Smooth muscle cell (in vitro differentiated cells): ENCODE measurements at regions not wholly inside any gene's neighbourhood (a gene's known extent, or its start where the extent isn't known, plus 50 kb on each side); places are given as distances from the start of the nearest gene placed in this dataset.

ENCODE experiments used
- DNase-seq: peaks from one replicate; lab custom pipeline; 2025; ENCODE audit not compliant: unreplicated experiment; lab: John Stamatoyannopoulos, UW
- H2AFZ ChIP-seq: fragments of 200-600 bp; sonication (generic); 2 replicates; pipeline ENCODE4 v1.6.0; 2016; ENCODE audit warnings: antibody characterized with exemption, low read depth, mild to moderate bottlenecking
- H3F3A ChIP-seq: fragments of 200-600 bp; sonication (generic); 2 replicates; pipeline ENCODE4 v1.6.0; 2017; ENCODE audit warnings: antibody characterized with exemption, low read depth
- H3K27ac ChIP-seq: fragments of 200-600 bp; sonication (generic); 2 replicates; pipeline ENCODE4 v1.5.1; 2016; ENCODE audit warnings: low read depth, mild to moderate bottlenecking
- H3K27me3 ChIP-seq: fragments of 200-600 bp; sonication (generic); 2 replicates; pipeline ENCODE4 v1.6.1; 2016; ENCODE audit warnings: low read depth, mild to moderate bottlenecking
- H3K36me3 ChIP-seq: fragments of 200-600 bp; sonication (generic); 2 replicates; pipeline ENCODE4 v1.5.1; 2016; ENCODE audit warnings: low read depth
- H3K4me1 ChIP-seq: fragments of 200-600 bp; sonication (generic); 2 replicates; pipeline ENCODE4 v1.5.1; 2016; ENCODE audit warnings: low read depth
- H3K4me2 ChIP-seq: fragments of 200-600 bp; sonication (generic); 2 replicates; pipeline ENCODE4 v1.6.0; 2016; ENCODE audit warnings: mild to moderate bottlenecking
- H3K4me3 ChIP-seq: fragments of 200-600 bp; sonication (generic); 2 replicates; pipeline ENCODE4 v1.5.1; 2016; ENCODE audit warnings: mild to moderate bottlenecking
- H3K79me2 ChIP-seq: fragments of 200-600 bp; sonication (generic); 2 replicates; pipeline ENCODE4 v1.6.0; 2016; ENCODE audit warnings: low read depth, mild to moderate bottlenecking
- H3K9ac ChIP-seq: fragments of 200-600 bp; sonication (generic); 2 replicates; pipeline ENCODE4 v1.6.0; 2016; ENCODE audit warnings: low read depth
- H3K9me3 ChIP-seq: fragments of 200-600 bp; sonication (generic); replicated peaks from 2 replicates; pipeline ENCODE4 v1.5.1; 2016; ENCODE audit warnings: low read depth
- H4K20me1 ChIP-seq: fragments of 200-600 bp; sonication (generic); 2 replicates; pipeline ENCODE4 v1.6.0; 2016; ENCODE audit warnings: low read depth
- CTCF ChIP-seq: fragments of 200-600 bp; sonication (generic); IDR thresholded peaks from 2 replicates; pipeline ENCODE4 v1.5.1; 2017; ENCODE audit warnings: borderline replicate concordance, mild to moderate bottlenecking, antibody characterized with exemption; ENCODE audit not compliant: insufficient read depth, poor library complexity, severe bottlenecking
- WGBS: methylation state at CpG from one replicate; pipeline ENCODE4 v1.1.7; 2016; ENCODE audit warnings: low lambda C conversion rate; 5-methylcytosine and 5-hydroxymethylcytosine counted together

GRCh38 chr4:19327364-19327763, 924.3 kb upstream of the SLIT2 start:
- Histone ChIP-seq H3F3A (no peaks in the 10 kb centered on the region), H4K20me1 (no peaks in the 10 kb centered on the region), H3K9ac (no peak overlapping the region), H3K4me2 (no peak overlapping the region), H3K27ac (no peak overlapping the region), H3K79me2 (no peaks in the 10 kb centered on the region), H3K36me3 (no peaks in the 10 kb centered on the region), H3K4me3 (no peak overlapping the region), H3K4me1 (no peaks in the 10 kb centered on the region), H2AFZ (no peak overlapping the region), H3K27me3 (no peaks in the 10 kb centered on the region), H3K9me3 (no peaks in the 10 kb centered on the region)
- TF ChIP-seq CTCF = no peak
- DNase-seq = no peak
- 85% methylated on average over 1 of the region's 1 CpG for WGBS

- H3K9me3 ChIP-seq = no peaks in the 10 kb centered on the region
- H4K20me1 ChIP-seq = no peaks in the 10 kb centered on the region
- no peak for TF ChIP-seq CTCF
- H3K4me2 ChIP-seq = no peak overlapping the region
- no peak overlapping the region for H3K9ac ChIP-seq
- no peaks in the 10 kb centered on the region for H3K36me3 ChIP-seq
- no peak for DNase-seq
- no peaks in the 10 kb centered on the region for H3K79me2 ChIP-seq
- H3K4me3 ChIP-seq = no peak overlapping the region
- H3F3A ChIP-seq = no peaks in the 10 kb centered on the region
- no peak overlapping the region for H2AFZ ChIP-seq
- H3K4me1 ChIP-seq = no peaks in the 10 kb centered on the region
- no peak overlapping the region for H3K27ac ChIP-seq
- H3K27me3 ChIP-seq = no peaks in the 10 kb centered on the region
Measured at GRCh38 chr4:19324184-19324583, 927.5 kb upstream of the SLIT2 start.

GRCh38 chr4:19319607-19320006, 932.1 kb upstream of the SLIT2 start:
- WGBS = 63% methylated on average over 1 of the region's 1 CpG
- no peak overlapping the region for H3K27ac ChIP-seq
- no peaks in the 10 kb centered on the region for H3K4me1 ChIP-seq
- H3K9me3 ChIP-seq = no peaks in the 10 kb centered on the region
- H3K4me2 ChIP-seq = no peak overlapping the region
- H2AFZ ChIP-seq = no peak overlapping the region
- no peak for DNase-seq
- no peaks in the 10 kb centered on the region for H3F3A ChIP-seq
- no peaks in the 10 kb centered on the region for H3K27me3 ChIP-seq
- no peaks in the 10 kb centered on the region for H3K79me2 ChIP-seq
- H3K9ac ChIP-seq = no peak overlapping the region
- no peaks in the 10 kb centered on the region for H4K20me1 ChIP-seq
- H3K36me3 ChIP-seq = no peaks in the 10 kb centered on the region
- no peak for TF ChIP-seq CTCF
- H3K4me3 ChIP-seq = no peak overlapping the region

- no peaks in the 10 kb centered on the region for H3K4me1 ChIP-seq
- H2AFZ ChIP-seq = no peak overlapping the region
- H3K27ac ChIP-seq = no peak overlapping the region
- no peak overlapping the region for H3K4me2 ChIP-seq
- H3K36me3 ChIP-seq = no peaks in the 10 kb centered on the region
- no peak overlapping the region for H3K9ac ChIP-seq
- TF ChIP-seq CTCF = no peak
- H3K27me3 ChIP-seq = no peaks in the 10 kb centered on the region
- no peak overlapping the region for H3K4me3 ChIP-seq
- H3F3A ChIP-seq = no peaks in the 10 kb centered on the region
- DNase-seq = no peak
- H4K20me1 ChIP-seq = no peaks in the 10 kb centered on the region
- no peaks in the 10 kb centered on the region for H3K79me2 ChIP-seq
- H3K9me3 ChIP-seq = no peaks in the 10 kb centered on the region
Measured at GRCh38 chr4:19317377-19317776, 934.3 kb upstream of the SLIT2 start.
